H54 (cell line): ENCODE measurements at regions not wholly inside any gene's neighbourhood (a gene's known extent, or its start where the extent isn't known, plus 50 kb on each side); places are given as distances from the start of the nearest gene placed in this dataset.
A peak's percentile ranks its signal among the peaks of the same experiment; 100 is the strongest.

ENCODE experiments used
- DNase-seq: peaks from one replicate; pipeline ENCODE4 v3.0.0; 2011; ENCODE audit warnings: low spot score, mixed read lengths; ENCODE audit not compliant: insufficient read length
- FAIRE-seq: peaks from 3 replicates; lab custom pipeline; 2011; peaks lifted over from hg19 to GRCh38; lab: Jason Lieb, UNC
- POLR2A ChIP-seq: IDR thresholded peaks from 2 replicates; pipeline ENCODE4 v1.6.1; 2011; ENCODE audit warnings: low read depth, mild to moderate bottlenecking, low read length

DNA sequence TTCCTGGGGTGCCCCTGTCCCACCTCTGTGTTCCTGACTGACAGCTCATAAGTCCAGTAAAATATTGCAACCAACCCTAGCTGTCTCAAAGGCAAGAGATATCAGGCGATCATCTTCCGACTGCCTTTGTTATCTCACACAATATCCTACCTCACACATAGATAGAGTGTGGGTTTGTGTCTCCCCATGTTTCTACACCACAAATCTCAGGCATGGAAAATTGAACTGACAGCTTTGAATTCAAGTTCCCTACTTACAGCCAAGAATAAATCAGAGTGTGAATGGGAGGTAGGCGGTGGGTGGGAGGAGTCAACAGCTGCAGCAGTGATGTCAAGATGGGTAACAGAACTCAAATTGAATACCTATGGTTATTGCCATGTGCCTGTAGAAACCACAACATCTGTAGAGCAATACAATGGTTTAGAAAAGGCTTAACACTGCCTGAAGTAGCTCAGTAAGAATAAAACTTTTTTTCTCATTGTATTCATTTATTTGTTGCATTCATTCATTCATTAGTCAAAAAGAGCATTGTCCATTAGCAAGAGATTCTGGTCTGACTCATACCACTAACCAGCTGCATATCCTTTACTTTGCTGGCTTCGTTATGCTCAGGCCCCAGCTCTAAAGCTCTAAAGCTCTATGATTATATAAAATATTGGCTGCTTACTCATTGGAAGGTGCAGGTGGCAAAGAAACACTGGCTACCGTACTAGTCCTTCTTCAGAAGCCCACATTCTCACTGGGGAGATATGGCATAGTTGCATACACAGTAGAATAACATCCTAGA is 108.2 kb upstream of the DMAC1 start:
- DNase-seq: no peak
- FAIRE-seq: no peak
- TF ChIP-seq POLR2A: no peak

DNA sequence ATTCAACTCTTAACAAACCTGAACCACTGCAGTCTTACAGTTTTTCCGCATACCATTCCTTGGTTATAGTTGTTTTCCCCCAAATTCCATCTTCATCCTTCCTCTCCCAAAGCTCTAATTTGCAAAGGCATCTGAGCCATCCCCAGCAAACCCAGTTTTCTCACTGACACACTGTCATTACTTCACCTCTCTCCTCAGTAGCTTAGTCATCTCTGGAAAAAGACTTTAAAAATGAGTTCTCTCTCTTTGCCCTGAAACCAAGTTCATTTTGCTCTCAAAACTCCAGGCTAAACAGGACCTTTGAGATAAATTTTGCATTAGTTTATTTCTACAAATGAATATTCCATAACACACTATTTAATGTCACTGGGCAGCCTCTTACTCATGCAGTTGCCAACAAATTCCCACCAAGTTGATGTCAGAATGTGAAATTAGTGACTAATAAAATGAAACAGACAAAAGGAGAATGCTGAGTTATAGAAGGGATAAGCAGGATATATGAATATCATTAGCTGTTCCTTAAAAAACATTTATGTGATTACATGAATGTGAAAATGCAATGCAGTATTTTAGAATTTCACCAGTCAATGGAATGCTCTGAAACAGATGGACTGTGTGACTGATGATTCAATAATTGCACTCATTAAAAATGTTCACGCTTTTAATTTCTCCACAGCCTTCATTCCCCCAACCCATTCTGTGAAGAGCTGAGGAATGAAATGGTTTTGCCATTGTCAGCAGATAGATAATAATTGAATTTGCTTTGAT is 107.4 kb upstream of the DMAC1 start:
- no peak for TF ChIP-seq POLR2A
- DNase-seq: no peak
- no peak for FAIRE-seq

DNA sequence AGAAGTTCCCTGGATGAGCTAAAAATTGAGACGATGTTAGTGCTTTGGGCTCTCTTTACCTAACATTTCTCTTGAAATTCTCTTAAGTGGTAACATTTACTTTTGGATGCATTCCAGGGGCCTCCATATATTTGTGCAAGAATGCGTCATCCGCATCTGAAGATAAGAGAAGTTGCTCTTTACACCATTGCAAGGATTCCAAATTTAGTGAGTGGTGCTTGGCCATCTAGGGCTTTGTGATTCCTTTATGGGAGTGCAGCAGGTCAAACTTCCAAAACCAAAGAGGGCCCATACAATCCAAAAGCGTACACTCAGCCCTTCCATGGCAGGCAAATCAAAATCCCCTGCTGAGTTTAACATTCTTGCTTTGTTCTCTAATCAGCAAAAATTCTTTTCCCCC is 102.0 kb upstream of the DMAC1 start:
- DNase-seq (no peak), FAIRE-seq (no peak)
- TF ChIP-seq POLR2A: no peak

DNA sequence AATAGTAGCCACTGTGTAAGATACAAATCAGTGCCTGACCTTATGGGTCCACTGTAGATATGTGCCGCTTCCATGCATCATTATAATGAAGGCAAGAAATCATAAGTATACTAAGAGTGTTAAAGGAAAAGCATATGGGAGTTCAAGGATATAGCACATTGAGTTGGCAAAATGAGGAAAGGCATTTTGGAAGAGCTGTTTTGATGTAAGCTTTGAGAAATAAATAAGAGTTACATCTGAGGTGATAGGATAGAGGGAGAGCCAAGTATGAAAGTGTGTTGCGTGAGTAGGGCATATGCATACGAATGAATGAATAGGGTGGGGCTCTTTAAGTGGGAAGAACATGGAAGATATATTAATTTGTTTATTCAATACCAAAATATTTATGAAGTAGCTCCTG is 101.0 kb upstream of the DMAC1 start:
- no peak for TF ChIP-seq POLR2A
- FAIRE-seq (no peak), DNase-seq (no peak)

DNA sequence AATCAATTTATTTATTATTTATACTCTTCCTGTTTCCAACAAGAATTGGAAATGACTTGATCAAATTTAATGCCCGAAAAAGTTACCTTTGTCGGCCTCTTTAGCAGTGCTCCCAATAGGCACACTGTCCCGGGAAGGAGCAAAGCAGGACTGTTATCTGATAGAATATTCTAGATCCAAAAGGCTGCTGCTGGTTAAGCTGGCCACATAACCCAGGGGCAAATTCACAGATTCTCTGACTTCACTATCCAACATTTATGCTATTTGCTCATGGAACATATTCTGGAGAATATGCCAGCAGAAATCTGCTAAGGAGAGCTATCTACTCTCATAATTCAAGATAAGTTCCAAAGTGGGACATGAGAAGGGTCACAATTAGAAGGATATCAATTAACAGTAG is 100.2 kb upstream of the DMAC1 start:
- DNase-seq: no peak
- no peak for TF ChIP-seq POLR2A

DNA sequence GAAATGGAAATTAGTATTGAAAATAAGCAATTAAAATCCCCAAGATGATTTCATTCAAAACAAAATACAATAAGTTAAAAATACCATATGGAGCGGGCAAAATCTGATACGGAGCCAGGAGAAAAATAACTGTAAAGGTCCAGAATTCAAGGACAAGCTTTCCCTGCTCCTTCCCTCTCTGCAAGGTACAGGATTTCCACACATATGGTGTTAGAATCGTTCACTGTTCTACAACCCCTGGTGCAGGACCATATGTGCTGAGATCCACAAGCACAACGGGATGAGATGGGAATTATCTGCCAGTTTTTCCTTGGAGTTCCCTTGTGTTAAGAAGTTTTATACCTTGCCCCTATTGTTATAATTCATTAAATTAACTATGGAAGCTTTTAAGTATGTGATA is 94.7 kb upstream of the DMAC1 start:
- TF ChIP-seq POLR2A: no peak
- FAIRE-seq (no peak), DNase-seq (no peak)

More for the DNA sequence above, 100.2 kb upstream of the DMAC1 start:
- FAIRE-seq: no peak

DNA sequence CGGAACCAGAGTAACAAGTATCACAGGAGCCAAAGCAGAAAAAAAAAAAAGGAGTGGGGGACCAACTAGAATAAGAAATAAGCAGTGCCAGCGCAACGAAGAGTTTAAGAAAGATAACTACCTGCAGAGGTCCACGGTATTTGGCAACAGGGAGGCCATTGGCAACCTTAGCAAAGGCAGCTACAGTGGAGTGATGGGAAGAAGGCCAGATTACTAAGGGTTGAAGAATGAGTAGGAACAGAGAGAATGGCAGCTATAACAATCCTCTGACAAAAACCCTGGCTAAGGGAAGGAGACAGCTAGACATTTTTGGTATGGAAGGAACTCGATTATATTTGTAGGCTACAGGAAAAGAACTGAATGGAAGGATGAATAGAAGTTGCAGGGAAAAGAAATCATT is 93.4 kb upstream of the DMAC1 start:
- no peak for FAIRE-seq
- DNase-seq: no peak

DNA sequence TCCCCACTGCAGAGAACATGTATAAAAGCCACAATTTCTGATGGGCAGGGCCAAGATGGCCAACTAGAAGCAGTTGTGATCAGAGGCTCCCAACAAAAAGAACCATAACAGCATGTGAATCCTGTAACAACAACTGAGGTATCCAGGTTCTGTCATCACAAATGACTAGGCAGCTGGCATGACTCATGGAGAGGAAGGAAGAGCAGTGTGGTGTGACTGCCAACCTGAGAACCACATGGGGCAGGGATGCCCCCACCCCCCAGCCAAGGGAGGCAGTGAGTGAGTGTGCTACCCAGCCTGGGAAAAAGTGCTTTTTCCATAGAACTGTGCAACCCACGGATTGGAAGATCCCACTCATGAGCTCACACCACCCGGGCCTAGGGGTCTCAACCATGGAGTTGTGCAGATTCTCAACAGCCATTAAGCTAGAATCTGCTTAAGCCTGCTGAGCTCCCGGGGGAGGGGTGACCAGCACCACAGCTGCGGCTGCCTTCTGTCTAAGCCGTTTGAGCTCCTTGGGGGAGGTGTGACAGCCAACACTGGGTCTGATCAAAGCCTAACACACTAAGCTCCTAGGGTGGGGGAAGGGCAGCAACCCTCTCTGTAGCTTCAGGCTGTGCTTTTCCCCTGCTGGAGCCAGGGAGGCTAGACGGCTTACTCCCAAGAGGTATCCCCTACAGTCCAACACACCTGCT is 80.1 kb upstream of the DMAC1 start:
- DNase-seq (peak; percentile 11), FAIRE-seq (no peak)
- no peak for TF ChIP-seq POLR2A

More for the DNA sequence above, 93.4 kb upstream of the DMAC1 start:
- no peak for TF ChIP-seq POLR2A

DNA sequence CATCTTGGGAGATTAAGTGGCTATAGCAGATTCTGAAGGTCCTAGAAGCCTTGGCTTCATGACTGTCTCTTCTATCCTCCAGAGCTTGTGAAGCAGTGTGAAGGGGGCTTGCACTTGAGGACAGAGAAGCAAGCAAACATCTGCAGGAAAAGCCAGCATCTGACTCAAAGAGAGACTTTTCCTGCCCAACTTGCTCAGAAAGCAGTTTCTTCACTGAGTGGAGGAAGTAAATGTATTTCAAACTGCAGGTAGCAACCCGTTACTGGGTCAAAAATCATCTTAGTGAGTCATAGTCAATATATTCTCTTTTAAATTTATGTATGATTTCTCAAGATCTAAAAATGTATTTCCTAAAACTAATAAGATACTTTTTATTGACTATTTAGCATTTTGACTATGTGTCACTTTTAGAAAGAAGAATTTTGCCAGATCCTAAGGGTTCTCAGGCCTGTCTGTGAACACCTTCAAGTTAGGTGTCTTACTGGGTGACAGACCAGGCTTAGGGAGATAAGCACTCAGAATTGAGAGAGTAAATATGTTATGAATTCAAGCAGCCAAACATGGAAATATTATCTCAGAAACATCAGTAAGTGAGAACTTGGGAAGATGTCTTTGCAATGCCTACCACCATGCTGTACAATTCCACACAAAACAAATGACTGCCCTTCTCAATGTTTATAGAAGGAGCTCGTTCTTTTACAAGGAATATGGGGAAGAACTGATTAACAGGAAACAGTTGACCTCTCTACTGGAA is 72.6 kb upstream of the DMAC1 start:
- DNase-seq: no peak
- no peak for FAIRE-seq
- TF ChIP-seq POLR2A: no peak

DNA sequence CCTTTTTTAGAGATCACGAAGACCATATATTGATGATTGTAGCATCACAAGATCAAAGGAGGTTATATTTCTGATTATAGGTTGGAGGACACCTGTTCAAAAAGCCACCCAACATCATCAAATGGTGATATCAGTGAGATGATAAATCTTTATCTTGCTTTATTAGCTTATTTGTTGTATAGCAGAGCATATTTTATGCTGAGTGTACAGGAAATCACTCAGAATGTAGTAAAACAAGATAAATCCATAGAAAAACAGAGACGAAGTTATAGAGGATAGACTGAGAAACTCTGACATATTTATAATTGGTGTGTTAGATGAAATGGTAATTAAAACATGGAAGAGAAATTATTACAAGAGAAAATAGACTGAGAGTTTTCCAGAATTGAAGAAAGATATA is 69.8 kb upstream of the DMAC1 start:
- DNase-seq: no peak
- no peak for FAIRE-seq
- TF ChIP-seq POLR2A: no peak

DNA sequence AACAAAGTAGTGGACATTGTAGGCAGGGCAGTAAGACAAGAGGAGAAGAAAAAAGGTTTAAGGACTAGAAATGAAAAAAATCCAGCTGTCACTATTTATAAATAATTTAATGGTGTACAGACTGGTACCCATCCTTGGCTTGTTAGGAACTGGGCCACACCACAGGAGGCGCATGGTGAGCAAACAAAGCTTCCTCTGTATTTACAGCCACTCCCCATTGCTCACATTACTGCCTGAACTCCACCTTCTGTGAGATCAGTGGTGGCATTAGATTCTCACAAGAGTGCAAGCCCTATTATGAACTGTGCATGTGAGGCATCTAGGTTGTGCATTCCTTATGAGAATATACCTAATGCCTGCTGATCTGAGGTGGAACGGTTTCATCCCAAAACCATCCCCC is 62.6 kb upstream of the DMAC1 start:
- FAIRE-seq: no peak
- DNase-seq: no peak
- TF ChIP-seq POLR2A: no peak

DNA sequence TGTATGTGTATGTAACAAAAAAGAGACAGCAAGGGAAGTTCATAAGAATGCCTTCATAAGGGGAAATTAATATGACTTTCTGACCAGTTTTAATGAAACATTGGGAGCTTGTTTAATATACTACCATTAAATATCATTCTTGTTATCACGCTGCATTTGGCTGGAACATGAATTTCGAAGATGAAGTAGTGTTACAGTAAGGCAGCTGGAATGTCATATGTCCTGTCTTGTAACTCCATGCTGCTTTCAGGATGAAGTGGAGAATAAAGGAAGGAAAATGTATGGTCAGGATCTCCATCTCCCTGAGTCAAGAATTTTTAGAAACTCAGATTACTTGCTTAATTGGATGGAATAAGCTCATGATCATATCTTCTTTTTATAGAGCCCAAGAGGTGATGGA is 61.5 kb upstream of the DMAC1 start:
- FAIRE-seq (no peak), DNase-seq (no peak)
- no peak for TF ChIP-seq POLR2A

DNA sequence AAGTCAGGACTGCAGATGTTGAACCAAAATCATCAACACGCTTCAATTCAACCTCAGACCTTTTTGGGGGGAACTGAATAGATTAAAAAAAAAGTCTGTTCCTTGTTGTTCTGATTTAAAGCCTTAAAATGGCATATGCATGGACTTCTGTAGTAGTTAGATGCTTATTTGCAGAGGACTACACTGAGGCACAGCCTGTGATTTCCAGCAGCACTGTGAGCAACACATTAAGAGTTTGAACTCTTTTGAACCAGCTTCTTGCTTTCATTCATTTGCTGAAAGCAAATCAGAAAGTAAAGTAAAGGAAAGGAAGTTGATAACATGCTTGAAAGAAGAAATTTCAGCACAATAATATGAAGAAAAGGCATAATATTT is 60.7 kb upstream of the DMAC1 start:
- DNase-seq (no peak), FAIRE-seq (no peak)
- TF ChIP-seq POLR2A: no peak
